Central memory CD8-positive, alpha-beta T cell (primary cell): ENCODE measurements at regions not wholly inside any gene's neighbourhood (a gene's known extent, or its start where the extent isn't known, plus 50 kb on each side); places are given as distances from the start of the nearest gene placed in this dataset.
"Not testable (repeated sequence)": the region's sequence is repeated elsewhere in the genome, so short reads cannot be mapped to it uniquely, and the experiment has no call there.

Experiments used
- ATAC-seq: fragments of 150-1000 bp; cut with Tn5 transposase; replicated peaks from 2 replicates; pipeline ENCODE4 v1.10.0; 2022; ENCODE audit warnings: mild to moderate bottlenecking, moderate FRiP score, moderate number of reproducible peaks; ENCODE audit not compliant: poor library complexity, severe bottlenecking; ENCODE audit errors: extremely low read depth
- DNase-seq, 2 donors: peaks; one replicate each; pipeline ENCODE4 v3.0.0; 2021; ENCODE audit warnings: low spot score in 2 of 2
- H3K27ac Mint-ChIP-seq: one replicate; pipeline ENCODE4 v1.8.0; 2022; ENCODE audit warnings: low read depth, mild to moderate bottlenecking, moderate library complexity, mixed read lengths
- H3K27me3 Mint-ChIP-seq: one replicate; pipeline ENCODE4 v1.8.0; 2022; ENCODE audit warnings: mixed read lengths
- H3K36me3 Mint-ChIP-seq: one replicate; pipeline ENCODE4 v1.8.0; 2022; ENCODE audit warnings: mild to moderate bottlenecking, moderate library complexity, mixed read lengths; ENCODE audit not compliant: insufficient read depth
- H3K4me1 Mint-ChIP-seq: one replicate; pipeline ENCODE4 v1.8.0; 2022; ENCODE audit warnings: mixed read lengths
- H3K4me3 Mint-ChIP-seq: one replicate; pipeline ENCODE4 v1.8.0; 2022; ENCODE audit warnings: mild to moderate bottlenecking, moderate library complexity, mixed read lengths
- H3K9me3 Mint-ChIP-seq: one replicate; pipeline ENCODE4 v1.8.0; 2022; ENCODE audit warnings: mixed read lengths

- Mint-ChIP-seq H3K27ac (no peak overlapping the region), H3K27me3 (no peaks in the 10 kb centered on the region), H3K36me3 (peaks cover 2% of the 10 kb centered on the region), H3K4me3 (no peak overlapping the region), H3K4me1 (no peaks in the 10 kb centered on the region), H3K9me3 (peaks cover 9% of the 10 kb centered on the region)
- DNase-seq (no peak), ATAC-seq (no peak)
Measured at GRCh38 chr4:160492181-160492580, 1389.3 kb downstream of the RAPGEF2 start.

DNA sequence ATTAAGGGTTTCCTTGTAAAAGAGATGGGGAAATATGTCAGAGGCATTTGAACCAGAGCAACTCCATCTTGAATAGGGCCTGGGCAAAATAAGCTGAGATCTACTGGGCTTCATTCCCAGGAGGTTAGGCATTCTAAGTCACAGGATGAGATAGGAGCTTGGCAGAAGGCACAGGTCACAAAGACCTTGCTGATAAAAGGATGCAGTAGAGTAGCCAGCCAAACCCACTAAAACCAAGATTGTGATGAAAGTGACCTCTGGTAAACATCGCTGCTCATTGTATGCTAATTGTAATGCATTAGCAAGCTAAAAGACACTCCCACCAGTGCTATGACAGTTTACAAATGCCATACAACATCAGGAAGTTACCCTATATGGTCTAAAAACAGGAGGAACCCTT lies 1390.3 kb downstream of the RAPGEF2 start:
- Mint-ChIP-seq H3K4me1 (no peaks in the 10 kb centered on the region), H3K27me3 (no peaks in the 10 kb centered on the region), H3K27ac (no peak overlapping the region), H3K36me3 (peaks cover 2% of the 10 kb centered on the region), H3K4me3 (no peak overlapping the region), H3K9me3 (peaks cover 9% of the 10 kb centered on the region)
- no peak for DNase-seq
- no peak for ATAC-seq

DNA sequence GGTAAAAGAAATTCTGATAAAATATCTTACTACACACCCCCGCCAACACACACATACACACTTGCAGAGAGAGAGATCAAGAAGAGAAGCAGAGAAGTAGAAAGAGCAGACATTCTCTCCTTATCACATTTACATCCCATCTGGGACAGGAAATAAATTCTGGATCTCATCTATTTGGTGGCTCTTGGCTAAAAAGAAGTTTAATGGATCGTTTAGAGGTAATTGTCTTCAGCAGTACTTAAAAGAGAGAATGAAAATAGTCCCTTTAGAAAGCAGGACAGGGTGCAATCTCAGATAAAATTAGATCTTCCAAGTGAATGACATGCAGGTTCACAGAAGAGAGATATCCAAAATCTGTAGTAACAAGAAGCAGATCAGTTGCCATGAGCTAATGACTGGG lies 1392.5 kb downstream of the RAPGEF2 start:
- no peaks in the 10 kb centered on the region for H3K4me1 Mint-ChIP-seq
- no peak overlapping the region for H3K4me3 Mint-ChIP-seq
- DNase-seq (no peak), ATAC-seq (no peak)
- peaks cover 15% of the 10 kb centered on the region for H3K9me3 Mint-ChIP-seq
- no peaks in the 10 kb centered on the region for H3K27me3 Mint-ChIP-seq
- H3K36me3 Mint-ChIP-seq: no peaks in the 10 kb centered on the region
- no peak overlapping the region for H3K27ac Mint-ChIP-seq

- H3K36me3 Mint-ChIP-seq: no peaks in the 10 kb centered on the region
- no peak for ATAC-seq
- DNase-seq: no peak
- H3K27me3 Mint-ChIP-seq: no peaks in the 10 kb centered on the region
- no peak overlapping the region for H3K27ac Mint-ChIP-seq
- no peak overlapping the region for H3K4me3 Mint-ChIP-seq
- H3K4me1 Mint-ChIP-seq: no peaks in the 10 kb centered on the region
- H3K9me3 Mint-ChIP-seq: peaks cover 26% of the 10 kb centered on the region
Measured at GRCh38 chr4:160498211-160498610, 1395.3 kb downstream of the RAPGEF2 start.

DNA sequence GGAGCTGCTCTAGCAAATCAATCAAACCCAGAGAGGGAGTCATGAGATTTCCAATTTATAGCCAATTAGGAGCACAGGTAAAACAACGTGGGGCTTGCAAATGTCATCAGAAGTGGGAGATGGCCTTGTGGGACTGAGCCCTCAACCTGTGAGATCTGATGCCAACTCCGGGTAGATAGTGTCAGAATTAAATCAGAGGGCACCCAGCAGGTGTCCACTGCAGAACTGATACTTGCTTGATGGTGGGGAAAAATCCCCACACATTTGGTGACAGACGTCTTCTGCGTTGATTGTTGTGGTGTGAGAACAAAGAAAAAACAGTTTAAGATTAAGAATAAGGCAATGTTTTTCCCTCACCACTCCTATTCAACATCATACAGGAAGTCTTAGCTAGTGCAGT lies 1402.8 kb downstream of the RAPGEF2 start:
- no peaks in the 10 kb centered on the region for H3K36me3 Mint-ChIP-seq

GRCh38 chr4:160510928-160511327 lies 1408.0 kb downstream of the RAPGEF2 start:
- no peaks in the 10 kb centered on the region for H3K36me3 Mint-ChIP-seq
- H3K27me3 Mint-ChIP-seq: no peaks in the 10 kb centered on the region
- DNase-seq (no peak), ATAC-seq (no peak)
- no peak overlapping the region for H3K4me3 Mint-ChIP-seq
- H3K4me1 Mint-ChIP-seq: no peaks in the 10 kb centered on the region
- no peak overlapping the region for H3K27ac Mint-ChIP-seq
- H3K9me3 Mint-ChIP-seq: peaks cover 6% of the 10 kb centered on the region

More for the DNA sequence above, 1402.8 kb downstream of the RAPGEF2 start:
- Mint-ChIP-seq H3K27me3 (no peaks in the 10 kb centered on the region), H3K9me3 (peaks cover 26% of the 10 kb centered on the region), H3K4me1 (no peaks in the 10 kb centered on the region), H3K4me3 (no peak overlapping the region), H3K27ac (no peak overlapping the region)
- ATAC-seq: no peak
- DNase-seq: no peak

DNA sequence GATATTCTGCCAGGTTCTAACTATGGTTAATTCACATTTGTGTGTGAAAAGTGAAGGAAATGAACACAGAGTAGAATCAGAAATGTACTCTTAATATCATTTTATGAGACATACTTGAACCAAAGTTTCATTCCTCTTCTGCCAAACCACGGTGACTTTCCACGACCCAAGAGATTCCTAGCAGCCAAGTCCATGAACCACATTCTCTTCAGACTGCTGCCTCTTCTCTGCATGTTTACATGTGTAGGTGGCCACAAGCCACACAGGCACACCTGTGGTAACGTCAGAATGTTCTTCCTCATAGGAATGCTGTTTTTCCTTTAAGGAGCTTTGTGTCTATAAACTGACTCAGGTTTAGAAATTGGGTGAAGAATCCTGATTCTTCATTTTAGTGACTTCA lies 1411.2 kb downstream of the RAPGEF2 start:
- Mint-ChIP-seq H3K27ac (no peak overlapping the region), H3K4me3 (no peak overlapping the region), H3K27me3 (no peaks in the 10 kb centered on the region), H3K9me3 (peaks cover 11% of the 10 kb centered on the region), H3K36me3 (peaks cover 2% of the 10 kb centered on the region), H3K4me1 (no peaks in the 10 kb centered on the region)
- ATAC-seq (no peak), DNase-seq (no peak)

DNA sequence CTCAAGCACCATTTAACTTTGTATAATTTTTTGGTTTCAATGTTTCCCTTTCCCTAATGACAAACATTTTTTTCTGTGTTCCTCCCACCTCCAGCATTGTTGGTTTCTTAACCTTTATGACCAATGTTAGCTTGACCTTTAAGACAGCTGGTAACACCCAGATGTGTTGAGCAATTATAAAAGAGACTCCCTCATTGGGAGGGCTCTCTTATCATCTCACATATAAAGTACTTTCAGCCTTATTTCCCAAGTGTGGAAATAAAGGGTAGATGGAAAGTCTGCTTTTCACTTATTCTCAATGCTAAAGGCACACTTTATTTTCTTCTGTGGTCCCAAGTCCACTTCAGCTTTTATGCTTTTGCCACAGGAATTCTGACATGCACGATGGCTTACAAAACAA lies 1420.4 kb downstream of the RAPGEF2 start:
- ATAC-seq (no peak), DNase-seq (no peak)
- Mint-ChIP-seq H3K4me3 (no peak overlapping the region), H3K27ac (no peak overlapping the region), H3K9me3 (peaks cover 26% of the 10 kb centered on the region), H3K27me3 (no peaks in the 10 kb centered on the region), H3K36me3 (peaks cover 2% of the 10 kb centered on the region), H3K4me1 (no peaks in the 10 kb centered on the region)

DNA sequence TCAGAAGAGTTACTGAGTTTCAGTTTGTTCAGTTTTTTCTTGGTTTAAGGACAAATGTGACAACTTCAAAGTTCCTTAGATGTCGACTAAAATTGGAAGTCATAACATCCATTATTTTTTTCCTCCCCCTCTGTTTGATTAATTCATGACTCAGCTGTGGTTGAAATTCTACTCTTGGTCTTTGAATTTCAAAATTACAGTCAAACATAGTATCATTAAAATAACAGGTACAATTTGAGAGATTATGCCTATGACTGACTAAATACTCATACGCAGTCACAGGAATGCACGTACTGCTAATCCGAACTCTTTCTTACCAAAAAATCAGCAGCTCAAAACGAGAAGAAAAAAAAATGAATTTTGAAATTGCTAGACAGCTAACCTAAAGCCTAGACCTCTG lies 1434.8 kb downstream of the RAPGEF2 start:
- no peak overlapping the region for H3K4me3 Mint-ChIP-seq
- no peaks in the 10 kb centered on the region for H3K27me3 Mint-ChIP-seq
- H3K4me1 Mint-ChIP-seq: no peaks in the 10 kb centered on the region
- no peak overlapping the region for H3K27ac Mint-ChIP-seq
- peaks cover 11% of the 10 kb centered on the region for H3K9me3 Mint-ChIP-seq
- no peak for ATAC-seq
- no peak for DNase-seq
- H3K36me3 Mint-ChIP-seq: no peaks in the 10 kb centered on the region

GRCh38 chr4:160546201-160546600 lies 1443.3 kb downstream of the RAPGEF2 start:
- Mint-ChIP-seq H3K27ac (no peak overlapping the region), H3K27me3 (no peaks in the 10 kb centered on the region), H3K36me3 (no peaks in the 10 kb centered on the region), H3K9me3 (peaks cover 21% of the 10 kb centered on the region), H3K4me1 (no peaks in the 10 kb centered on the region), H3K4me3 (no peak overlapping the region)
- DNase-seq: no peak
- ATAC-seq: no peak

DNA sequence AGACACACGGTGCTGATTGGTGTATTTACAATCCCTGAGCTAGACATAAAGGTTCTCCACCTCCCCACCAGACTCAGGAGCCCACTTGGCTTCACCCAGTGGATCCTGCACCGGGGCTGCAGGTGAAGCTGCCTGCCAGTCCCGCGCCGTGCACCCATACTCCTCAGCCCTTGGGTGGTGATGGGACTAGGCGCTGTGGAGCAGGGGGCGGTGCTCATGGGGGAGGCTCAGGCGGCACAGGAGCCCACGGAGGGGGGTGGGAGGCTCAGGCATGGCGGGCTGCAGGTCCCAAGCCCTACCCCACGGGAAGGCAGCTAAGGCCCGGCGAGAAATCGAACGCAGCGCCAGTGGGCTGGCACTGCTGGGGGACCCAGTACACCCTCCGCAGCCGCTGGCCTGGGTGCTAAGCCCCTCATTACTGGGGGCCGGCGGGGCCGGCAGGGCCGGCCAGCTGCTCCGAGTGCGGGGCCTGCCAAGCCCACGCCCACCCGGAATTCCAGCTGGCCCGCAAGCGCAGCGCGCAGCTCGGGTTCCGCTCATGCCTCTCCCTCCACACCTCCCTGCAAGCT lies 1447.2 kb downstream of the RAPGEF2 start:
- not testable (repeated sequence) for H3K27ac Mint-ChIP-seq, H3K9me3 Mint-ChIP-seq, H3K4me1 Mint-ChIP-seq, H3K4me3 Mint-ChIP-seq, DNase-seq, H3K27me3 Mint-ChIP-seq, H3K36me3 Mint-ChIP-seq, ATAC-seq

DNA sequence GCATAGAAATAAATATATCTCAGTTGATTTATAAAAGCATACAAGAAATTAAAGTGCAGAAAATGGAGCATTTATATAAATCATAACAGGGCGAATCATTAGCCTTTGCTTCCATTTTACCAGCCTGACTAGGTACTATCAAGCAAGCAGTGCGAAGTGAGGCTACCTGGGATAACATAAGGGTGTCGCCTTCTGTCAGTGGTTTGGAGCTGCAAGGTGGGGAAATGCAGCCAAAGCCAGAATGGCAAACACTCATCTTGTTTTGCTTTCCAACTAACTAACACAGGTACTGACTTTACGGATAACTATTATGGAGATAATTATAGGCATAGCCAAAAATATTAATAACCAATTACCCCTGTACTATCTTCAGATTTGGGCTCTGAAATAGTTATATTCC lies 1459.8 kb downstream of the RAPGEF2 start:
- Mint-ChIP-seq H3K4me1 (no peaks in the 10 kb centered on the region), H3K27ac (no peak overlapping the region), H3K9me3 (peaks cover 10% of the 10 kb centered on the region), H3K4me3 (no peak overlapping the region), H3K27me3 (no peaks in the 10 kb centered on the region), H3K36me3 (peaks cover 2% of the 10 kb centered on the region)
- DNase-seq (no peak), ATAC-seq (no peak)

DNA sequence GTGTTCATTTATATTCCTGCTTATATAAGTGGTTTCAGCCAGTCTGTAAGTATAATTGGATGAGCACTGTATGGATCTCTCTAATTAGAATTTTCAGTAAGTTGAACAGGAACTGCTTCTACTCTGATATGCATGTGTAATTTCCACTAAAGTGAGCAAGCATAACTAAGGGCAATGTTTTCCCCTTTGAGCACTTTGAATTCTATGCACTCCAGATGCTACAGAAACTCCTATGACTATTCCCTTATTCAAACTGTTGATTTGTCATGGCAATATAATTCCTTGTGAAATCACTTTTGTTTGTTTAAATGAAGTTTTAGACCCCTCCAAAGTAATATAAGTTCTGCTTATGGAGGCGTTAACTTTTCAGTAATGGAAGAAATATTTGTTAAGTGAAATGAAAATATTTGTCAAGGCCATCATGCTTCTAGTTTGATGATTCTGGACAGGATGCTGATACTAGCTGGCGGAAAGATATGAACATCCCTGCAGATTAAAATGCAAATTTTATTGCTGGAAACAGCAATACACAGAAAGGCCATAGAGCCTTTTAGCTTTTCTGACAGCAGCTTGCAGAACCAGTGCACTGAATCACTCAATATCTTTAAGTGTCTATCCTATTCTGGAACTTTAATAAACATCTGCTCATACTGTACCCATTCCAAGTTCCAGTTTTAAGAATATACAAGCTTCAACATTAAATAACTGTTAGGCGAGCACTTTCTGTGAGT lies 1460.8 kb downstream of the RAPGEF2 start:
- ATAC-seq: no peak
- Mint-ChIP-seq H3K27me3 (no peaks in the 10 kb centered on the region), H3K36me3 (peaks cover 2% of the 10 kb centered on the region)

More for the DNA sequence above, 1460.8 kb downstream of the RAPGEF2 start:
- no peak for DNase-seq
- H3K4me3 Mint-ChIP-seq: no peak overlapping the region
- peaks cover 19% of the 10 kb centered on the region for H3K9me3 Mint-ChIP-seq
- no peak overlapping the region for H3K27ac Mint-ChIP-seq
- H3K4me1 Mint-ChIP-seq: no peaks in the 10 kb centered on the region
